Panc1 (cell line): ENCODE measurements at regions not wholly inside any gene's neighbourhood (a gene's known extent, or its start where the extent isn't known, plus 50 kb on each side); places are given as distances from the start of the nearest gene placed in this dataset.

Experiments
- ATAC-seq: fragments of 200-7000 bp; cut with Tn5 transposase; 2 replicates; pipeline ENCODE4 v1.9.1; 2020; ENCODE audit warnings: mild to moderate bottlenecking, moderate library complexity
- BruUV-seq: library from RNA; stranded (reverse); fragments of 400-500 nt; replicated peaks from 2 replicates; lab custom pipeline; 2021; lab: Mats Ljungman, UMichigan
- CTCF ChIA-PET: fragments of 300-600 bp; sonication (Branson Sonifier 250); formaldehyde crosslinking; loops from one replicate; lab custom pipeline; 2022; ENCODE audit warnings: antibody characterized with exemption; lab: Charles Lee
- POLR2A ChIA-PET: fragments of 300-600 bp; sonication (Branson Sonifier 250); formaldehyde crosslinking; loops from one replicate; lab custom pipeline; 2022; ENCODE audit warnings: antibody characterized with exemption; lab: Charles Lee
- DNase-seq: peaks from one replicate; pipeline ENCODE4 v3.0.0-alpha.2; 2010; ENCODE audit warnings: low read depth, low spot score
- H3K27ac ChIP-seq: 2 replicates; pipeline ENCODE4 v1.5.1; 2011; ENCODE audit warnings: mild to moderate bottlenecking, low read length, inconsistent platforms
- H3K27me3 ChIP-seq: fragments of 200-500 bp; sonication (Bioruptor generic); 2 replicates; pipeline ENCODE4 v1.6.0; 2014; ENCODE audit warnings: low read length, inconsistent platforms; ENCODE audit not compliant: control insufficient read depth, insufficient read depth
- H3K36me3 ChIP-seq: fragments of 200-500 bp; sonication (Bioruptor generic); 2 replicates; pipeline ENCODE4 v1.5.1; 2014; ENCODE audit warnings: inconsistent platforms, mild to moderate bottlenecking, low read length, moderate library complexity; ENCODE audit not compliant: control insufficient read depth, insufficient read depth
- H3K4me1 ChIP-seq: 2 replicates; pipeline ENCODE4 v1.5.1; 2011; ENCODE audit warnings: inconsistent platforms, mild to moderate bottlenecking, low read length, moderate library complexity; ENCODE audit not compliant: control insufficient read depth, insufficient read depth
- H3K4me3 ChIP-seq, 2 experiments: 2 replicates each; pipeline ENCODE4 v1.5.1; 2011 to 2012; ENCODE audit warnings: low read depth in 2 of 2, low read length in 2 of 2, mild to moderate bottlenecking in 2 of 2, inconsistent platforms in 1 of 2, moderate library complexity in 1 of 2
- H3K9me3 ChIP-seq: fragments of 200-500 bp; sonication (Bioruptor generic); 2 replicates; pipeline ENCODE4 v1.5.1; 2014; ENCODE audit warnings: low read depth, mild to moderate bottlenecking, inconsistent platforms, low read length, moderate library complexity; ENCODE audit not compliant: control insufficient read depth, insufficient read depth
- CTCF ChIP-seq: fragments of 450-650 bp; IDR thresholded peaks from 2 replicates; pipeline ENCODE4 v1.5.1; 2017; ENCODE audit warnings: mild to moderate bottlenecking
- POLR2AphosphoS5 ChIP-seq: IDR thresholded peaks from 2 replicates; pipeline ENCODE4 v1.6.1; 2012; ENCODE audit warnings: mild to moderate bottlenecking, low read depth, low read length, moderate library complexity
- REST ChIP-seq, 2 experiments: IDR thresholded peaks; 2 replicates each; pipeline ENCODE4 v1.6.1; 2011 to 2012; ENCODE audit warnings: low read depth in 2 of 2, control low read depth in 1 of 2, low read length in 1 of 2, mild to moderate bottlenecking in 1 of 2, moderate library complexity in 1 of 2; ENCODE audit not compliant: insufficient read depth in 1 of 2
- SIN3A ChIP-seq: IDR thresholded peaks from 2 replicates; pipeline ENCODE4 v1.6.1; 2012; ENCODE audit warnings: low read depth, mild to moderate bottlenecking, low read length, moderate library complexity, borderline replicate concordance; ENCODE audit not compliant: insufficient read depth
- TCF7L2 ChIP-seq: IDR thresholded peaks from 2 replicates; pipeline ENCODE4 v1.6.1; 2011; ENCODE audit warnings: mild to moderate bottlenecking, low read depth, low read length, inconsistent platforms
- in situ Hi-C: cut with HindIII; loops from 2 replicates; pipeline ENCODE4 v1.10.0; 2016; ENCODE audit warnings: low sequenced_read_pairs, low pct_unique_long_range_greater_than_20kb
- intact Hi-C: fragments of 100-400 bp; cut with micrococcal nuclease; formaldehyde crosslinking; loops from one replicate; pipeline ENCODE4 v1.10.0; 2022; ENCODE audit not compliant: unreplicated experiment

GRCh38 chr3:73710340-73710739 lies 85.6 kb upstream of the PDZRN3 start:
- no TSS peak for BruUV-seq
- Histone ChIP-seq H3K9me3 (no peaks in the 10 kb centered on the region), H3K36me3 (no peaks in the 10 kb centered on the region), H3K4me1 (no peaks in the 10 kb centered on the region), H3K27ac (no peak overlapping the region), H3K27me3 (no peaks in the 10 kb centered on the region), H3K4me3 (no peak overlapping the region)
- no peak for ATAC-seq
- in situ Hi-C loops, result no loop called here
- no peak for TF ChIP-seq SIN3A
- no peak for TF ChIP-seq CTCF
- TF ChIP-seq REST (IDR thresholded peaks at IDR 0.05; ENCODE audit: insufficient read depth in 1 of 2, low read depth in 2 of 2, low read length in 1 of 2), result no peak
- no peak for TF ChIP-seq POLR2AphosphoS5
- TF ChIP-seq TCF7L2, result no peak
- CTCF ChIA-PET, result no interaction called here
- POLR2A ChIA-PET, result no interaction called here
- intact Hi-C loops, result no loop called here
- DNase-seq, result no peak

GRCh38 chr3:73709712-73710111 lies 85.0 kb upstream of the PDZRN3 start:
- H3K4me3 ChIP-seq, result no peak overlapping the region
- intact Hi-C loops, result no loop called here
- no peaks in the 10 kb centered on the region for H3K27me3 ChIP-seq
- no peaks in the 10 kb centered on the region for H3K36me3 ChIP-seq
- no TSS peak for BruUV-seq
- ChIA-PET CTCF (no interaction called here), POLR2A (no interaction called here)
- DNase-seq (no peak), ATAC-seq (no peak)
- H3K4me1 ChIP-seq, result no peaks in the 10 kb centered on the region
- in situ Hi-C loops, result no loop called here
- TF ChIP-seq SIN3A (no peak), CTCF (no peak), TCF7L2 (no peak), REST (IDR thresholded peaks at IDR 0.05; ENCODE audit: insufficient read depth in 1 of 2, low read depth in 2 of 2, low read length in 1 of 2) (no peak), POLR2AphosphoS5 (no peak)
- H3K9me3 ChIP-seq, result no peaks in the 10 kb centered on the region
- no peak overlapping the region for H3K27ac ChIP-seq
